Esophagus (tissue), 2 donors: ENCODE measurements at regions not wholly inside any gene's neighbourhood (a gene's known extent, or its start where the extent isn't known, plus 50 kb on each side); places are given as distances from the start of the nearest gene placed in this dataset.

Experiments used
- H3K27ac ChIP-seq, 2 donors: one replicate each; pipeline ENCODE4 v1.5.1; 2013; ENCODE audit warnings: low read depth in 2 of 2, mild to moderate bottlenecking in 2 of 2, inconsistent platforms in 1 of 2, low read length in 1 of 2, moderate library complexity in 1 of 2
- H3K27me3 ChIP-seq, 2 donors: one replicate each; pipeline ENCODE4 v1.6.1; 2013; ENCODE audit warnings: low read length in 2 of 2, control low read depth in 1 of 2, mild to moderate bottlenecking in 1 of 2; ENCODE audit not compliant: insufficient read depth in 2 of 2, control insufficient read depth in 1 of 2
- H3K36me3 ChIP-seq, 2 donors: one replicate each; pipeline ENCODE4 v1.6.1; 2013; ENCODE audit warnings: low read length in 1 of 2; ENCODE audit not compliant: control insufficient read depth in 2 of 2, insufficient read depth in 2 of 2
- H3K4me1 ChIP-seq, 2 donors: one replicate each; pipeline ENCODE4 v1.6.1; 2013; ENCODE audit warnings: low read length in 1 of 2; ENCODE audit not compliant: control insufficient read depth in 2 of 2, insufficient read depth in 2 of 2
- H3K4me3 ChIP-seq, 2 donors: one replicate each; pipeline ENCODE4 v1.5.1; 2013; ENCODE audit warnings: low read length in 2 of 2, mild to moderate bottlenecking in 2 of 2, low read depth in 1 of 2, moderate library complexity in 1 of 2
- H3K9me3 ChIP-seq, 2 donors: one replicate each; pipeline ENCODE4 v1.6.1; 2013; ENCODE audit warnings: mild to moderate bottlenecking in 2 of 2, low read depth in 1 of 2, low read length in 1 of 2, moderate library complexity in 1 of 2; ENCODE audit not compliant: control insufficient read depth in 2 of 2, insufficient read depth in 1 of 2
- WGBS, 2 donors: extraction: QIAGEN DNeasy Blood & Tissue Kit; methylation state at CpG; one replicate each; pipeline ENCODE4 v1.1.7; 2013; 5-methylcytosine and 5-hydroxymethylcytosine counted together
- donor health status: healthy with polysubstance abuse.
- donor health status: Bipolar disorder and iron deficiency.

DNA sequence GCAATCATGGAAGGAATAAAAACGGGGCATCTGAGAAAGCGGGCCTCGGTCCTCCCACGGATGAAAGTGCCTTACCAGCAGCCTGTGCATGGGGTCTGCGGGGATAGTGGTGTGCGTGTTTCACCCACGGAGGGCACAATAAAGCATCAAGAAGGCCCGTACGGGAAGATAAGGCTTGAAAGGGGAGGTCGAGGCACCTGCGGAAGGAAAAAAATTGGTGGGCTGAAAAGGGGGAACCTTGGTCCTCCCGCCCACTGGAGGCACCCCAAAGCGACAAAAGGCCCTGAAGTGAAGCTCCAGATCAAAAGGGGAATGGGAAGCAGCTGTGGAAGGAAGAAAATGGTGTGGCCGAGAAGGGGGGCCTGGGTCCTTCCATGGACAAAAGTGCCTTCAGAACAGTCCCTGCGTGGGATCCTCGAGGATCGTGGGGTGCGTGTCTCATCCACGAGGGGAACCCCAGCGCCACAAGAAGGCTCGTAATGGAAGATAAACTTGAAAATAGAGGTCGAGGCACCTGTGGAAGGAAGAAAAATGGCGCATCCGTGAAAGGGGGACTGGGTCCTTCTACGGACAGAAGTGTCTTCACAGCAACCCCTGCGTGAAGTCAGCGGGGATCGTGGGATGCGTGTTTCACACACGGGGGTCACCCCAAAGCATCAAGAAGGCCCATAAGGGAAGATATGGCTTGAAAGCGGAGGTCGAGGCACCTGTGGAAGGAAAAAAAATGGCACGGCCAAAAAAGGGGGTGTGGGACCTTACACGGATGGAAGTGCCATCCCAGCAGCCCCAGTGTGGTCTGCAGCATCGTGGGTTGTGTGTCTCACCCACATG lies 276.9 kb downstream of the ALG10 start:
- Histone ChIP-seq H3K27me3 (no peaks in the 10 kb centered on the region), H3K36me3 (no peaks in the 10 kb centered on the region), H3K4me3 (no peak overlapping the region), H3K9me3 (peaks cover 52 to 58% of the 10 kb centered on the region in 2 donors), H3K4me1 (no peaks in the 10 kb centered on the region), H3K27ac (no peak overlapping the region)
- WGBS, 2 donors = 77 to 83% methylated on average over 35 of the region's 35 CpGs

DNA sequence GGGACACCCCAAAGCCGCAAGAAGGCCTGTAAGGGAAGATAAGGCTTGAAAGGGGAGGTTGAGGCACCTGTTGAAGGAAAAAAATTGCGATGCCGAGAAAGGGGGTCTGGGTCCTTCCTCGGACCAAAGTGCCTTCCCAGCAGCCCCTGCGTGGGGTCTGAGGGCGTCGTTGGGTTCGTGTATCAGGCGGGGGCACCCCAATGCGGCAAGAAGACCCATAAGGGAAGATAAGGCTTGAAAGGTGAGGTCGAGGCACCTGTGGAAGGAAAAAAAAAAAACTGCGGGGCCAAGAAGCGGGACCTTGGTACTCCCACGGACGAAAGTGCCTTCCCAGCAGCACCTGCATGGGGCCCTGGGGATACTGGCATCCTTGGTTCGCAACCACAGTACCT lies 277.5 kb downstream of the ALG10 start:
- H3K27ac ChIP-seq = no peak overlapping the region
- H3K27me3 ChIP-seq = no peaks in the 10 kb centered on the region
- H3K4me3 ChIP-seq = no peak overlapping the region
- no peaks in the 10 kb centered on the region for H3K36me3 ChIP-seq
- H3K4me1 ChIP-seq = no peaks in the 10 kb centered on the region
- H3K9me3 ChIP-seq = peaks cover 49 to 59% of the 10 kb centered on the region in 2 donors
- WGBS, 2 donors = 74 to 79% methylated on average over 16 of the region's 16 CpGs

DNA sequence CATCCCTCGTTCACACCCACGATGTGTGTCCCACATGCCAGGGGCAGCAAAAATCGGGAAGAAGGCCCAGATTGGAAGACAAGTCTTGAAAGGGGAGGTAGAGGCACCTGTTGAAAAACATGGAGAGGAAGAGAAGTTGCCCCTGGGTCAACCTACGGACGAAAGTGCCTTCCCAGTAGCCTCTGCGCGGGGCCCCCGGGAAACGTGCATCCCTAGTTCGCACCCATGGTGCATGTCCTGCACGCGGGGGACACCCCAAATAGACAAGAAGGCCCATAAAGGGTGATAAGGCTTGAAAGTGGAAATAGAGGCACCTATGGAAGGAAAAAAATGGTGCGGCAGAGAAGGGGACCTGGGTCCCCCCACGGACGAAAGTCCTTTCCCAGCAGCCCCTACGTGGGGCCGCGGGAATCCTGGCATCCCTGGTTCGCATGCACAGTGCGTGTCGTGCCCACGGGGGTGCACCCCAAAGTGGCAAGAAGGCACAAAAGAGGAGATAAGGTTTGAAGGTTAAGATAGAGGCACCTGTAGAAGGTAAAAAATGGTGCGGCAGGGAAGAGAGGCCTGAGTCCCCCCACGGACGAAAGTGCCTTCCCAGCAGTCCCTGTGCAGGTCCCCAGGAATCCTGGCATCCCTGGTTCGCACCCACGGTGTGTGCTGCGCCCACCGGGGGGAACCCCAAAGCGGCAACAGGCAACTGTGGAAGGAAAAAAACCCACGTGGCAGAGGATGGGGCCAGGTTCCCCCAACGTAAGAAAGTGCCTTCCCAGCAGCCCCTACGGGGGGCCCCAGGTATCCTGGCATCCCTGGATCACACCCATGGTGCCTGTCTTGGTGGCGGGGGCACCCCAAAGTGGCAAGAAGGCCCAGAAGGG lies 278.3 kb downstream of the ALG10 start:
- H3K4me1 ChIP-seq = no peaks in the 10 kb centered on the region
- peaks cover 49 to 60% of the 10 kb centered on the region in 2 donors for H3K9me3 ChIP-seq
- 84 to 87% methylated on average over 34 of the region's 34 CpGs for WGBS, 2 donors

DNA sequence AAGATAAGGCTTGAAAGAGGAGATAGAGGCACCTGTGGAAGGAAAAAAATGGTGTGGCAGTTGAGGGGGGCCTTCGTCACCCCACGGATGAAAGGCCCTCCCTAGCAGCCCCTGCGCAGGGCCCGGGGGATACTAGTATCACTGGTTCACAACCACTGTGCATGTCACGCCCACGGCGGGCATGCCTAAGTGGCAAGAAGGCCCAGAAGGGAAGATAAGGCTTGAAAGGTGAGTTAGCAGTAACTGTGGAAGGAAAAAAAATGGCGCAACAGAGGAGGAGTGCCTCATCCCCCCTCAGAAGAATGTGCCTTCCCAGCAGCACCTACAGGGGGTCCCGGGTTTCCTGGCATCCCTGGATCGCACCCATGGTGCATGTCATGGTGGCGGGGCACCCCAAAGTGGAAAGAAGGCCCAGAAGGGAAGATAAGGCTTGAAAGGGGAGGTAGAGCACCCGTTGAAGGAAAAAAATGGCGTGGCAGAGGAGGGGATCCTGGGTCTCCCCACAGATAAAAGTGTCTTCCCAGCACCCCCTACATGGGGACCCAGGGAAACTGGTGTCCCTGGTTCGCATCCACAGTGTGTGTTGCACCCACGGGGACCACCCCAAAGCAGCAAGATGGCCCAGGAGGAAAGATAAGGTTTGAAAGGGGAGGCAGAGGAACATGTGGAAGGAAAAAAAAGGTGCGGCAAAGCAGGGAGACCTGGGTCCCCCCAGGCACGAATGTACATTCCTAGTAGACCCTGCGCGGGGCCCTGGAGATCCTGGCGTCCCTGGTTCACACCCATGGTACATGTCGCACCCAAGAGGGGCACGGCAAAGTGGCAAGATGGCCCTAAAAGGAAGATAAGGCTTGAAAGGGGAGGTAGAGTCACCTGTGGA lies 279.2 kb downstream of the ALG10 start:
- Histone ChIP-seq H3K4me1 (no peaks in the 10 kb centered on the region), H3K9me3 (peaks cover 47 to 63% of the 10 kb centered on the region in 2 donors), H3K4me3 (no peak overlapping the region), H3K27me3 (no peaks in the 10 kb centered on the region), H3K36me3 (no peaks in the 10 kb centered on the region), H3K27ac (no peak overlapping the region)
- WGBS, 2 donors = 77 to 82% methylated on average over 22 of the region's 22 CpGs

More for the DNA sequence above, 278.3 kb downstream of the ALG10 start:
- Histone ChIP-seq H3K36me3 (no peaks in the 10 kb centered on the region), H3K4me3 (no peak overlapping the region), H3K27ac (no peak overlapping the region), H3K27me3 (no peaks in the 10 kb centered on the region)

DNA sequence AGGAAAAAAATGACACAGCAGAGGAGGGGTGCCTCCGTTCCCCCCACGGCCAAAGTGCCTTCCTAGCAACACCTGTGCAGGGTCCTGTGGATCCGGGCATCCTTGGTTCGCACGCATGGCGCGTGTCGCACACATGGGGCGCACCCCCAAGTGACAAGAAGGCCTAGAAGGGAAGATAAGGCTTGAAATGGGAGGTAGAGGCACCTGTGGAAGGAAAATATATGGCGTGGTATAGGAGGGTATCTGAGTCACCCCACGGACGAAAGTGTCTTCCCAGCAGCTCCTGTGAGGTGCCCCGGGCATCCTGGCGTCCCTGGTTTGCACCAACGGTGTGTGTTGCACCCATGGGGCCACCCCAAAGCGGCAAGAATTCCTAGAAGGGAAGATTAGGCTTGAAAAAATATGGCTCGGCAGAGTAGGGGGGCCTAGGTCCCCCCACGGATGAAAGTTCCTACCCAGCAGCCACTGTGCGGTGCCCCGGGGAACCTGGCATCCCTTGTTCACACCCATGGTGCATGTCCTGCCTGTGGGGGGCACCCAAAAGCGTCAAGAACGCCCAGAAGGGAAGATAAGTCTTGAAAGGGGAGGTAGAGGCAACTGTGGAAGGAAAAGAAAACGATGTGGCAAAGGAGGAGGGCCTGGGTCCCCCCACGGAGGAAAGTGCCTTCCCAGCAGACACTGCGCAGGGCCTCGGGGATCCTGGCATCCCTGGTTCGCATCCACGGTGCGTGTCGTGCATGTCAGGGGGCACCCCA lies 280.0 kb downstream of the ALG10 start:
- 73 to 79% methylated on average over 29 to 30 of the region's 30 CpGs for WGBS, 2 donors
- Histone ChIP-seq H3K4me3 (no peak overlapping the region), H3K4me1 (no peaks in the 10 kb centered on the region), H3K27ac (no peak overlapping the region), H3K36me3 (no peaks in the 10 kb centered on the region), H3K9me3 (peaks cover 44 to 60% of the 10 kb centered on the region in 2 donors), H3K27me3 (no peaks in the 10 kb centered on the region)

DNA sequence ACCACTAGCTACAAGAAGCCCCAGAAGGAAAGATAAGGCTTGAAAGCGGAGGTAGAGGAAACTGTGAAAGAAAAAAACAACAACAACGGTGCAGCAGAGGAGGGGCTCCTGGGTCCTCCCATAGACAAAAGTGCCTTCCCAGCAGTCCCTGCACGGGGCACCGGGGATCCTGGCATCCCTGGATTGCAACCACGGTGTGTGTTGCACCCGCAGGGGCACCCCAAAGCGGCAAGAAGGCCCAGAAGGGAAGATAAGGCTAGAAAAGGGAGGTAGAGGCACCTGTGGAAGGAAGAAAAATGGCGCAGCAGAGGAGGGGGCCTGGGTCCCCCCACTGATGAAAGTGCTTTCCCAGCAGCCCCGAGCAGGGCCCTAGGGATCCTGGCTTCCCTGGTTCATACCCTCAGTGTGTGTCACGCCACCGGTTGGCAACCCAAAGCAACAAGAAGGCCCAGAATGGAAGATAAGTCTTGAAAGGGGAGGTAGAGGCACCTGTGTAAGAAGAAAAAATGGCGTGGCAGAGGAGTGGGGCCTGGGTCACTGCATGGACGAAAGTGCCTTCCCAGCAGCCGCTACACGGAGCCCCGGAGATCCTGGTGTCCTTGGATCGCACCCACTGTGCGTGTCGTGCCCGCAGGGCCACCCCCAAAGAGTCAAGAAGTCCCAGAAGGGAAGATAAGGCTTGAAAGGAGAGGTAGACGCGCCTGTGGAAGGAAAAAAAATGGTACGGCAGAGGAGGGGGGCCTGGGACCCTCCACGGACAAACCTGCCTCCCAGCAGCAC lies 281.0 kb downstream of the ALG10 start:
- Histone ChIP-seq H3K9me3 (peaks cover 40 to 55% of the 10 kb centered on the region in 2 donors), H3K27ac (no peak overlapping the region), H3K4me1 (no peaks in the 10 kb centered on the region), H3K4me3 (no peak overlapping the region), H3K36me3 (no peaks in the 10 kb centered on the region), H3K27me3 (no peaks in the 10 kb centered on the region)
- WGBS, 2 donors = 78 to 80% methylated on average over 24 of the region's 24 CpGs

DNA sequence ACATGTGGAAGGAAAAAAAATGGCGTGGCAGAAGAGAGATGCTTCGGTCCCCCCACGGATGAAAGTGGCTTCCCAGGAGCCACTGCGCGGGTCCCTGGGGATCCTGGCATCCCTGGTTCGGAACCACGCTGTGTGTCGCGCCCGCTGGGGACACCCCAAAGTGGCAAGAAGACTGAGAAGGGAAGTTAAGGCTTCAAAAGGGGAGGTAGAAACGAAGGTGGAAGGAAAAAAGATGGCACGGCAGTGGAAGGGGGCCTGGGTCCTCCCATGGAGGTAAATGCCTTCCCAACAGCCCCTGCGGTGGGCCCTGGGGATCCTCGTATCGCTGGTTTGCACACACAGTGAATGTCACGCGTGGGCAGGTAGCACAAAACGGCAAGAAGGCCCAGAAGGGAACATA lies 281.7 kb downstream of the ALG10 start:
- H3K27ac ChIP-seq = no peak overlapping the region
- no peaks in the 10 kb centered on the region for H3K27me3 ChIP-seq
- H3K36me3 ChIP-seq = no peaks in the 10 kb centered on the region
- WGBS, 2 donors = 80 to 81% methylated on average over 18 of the region's 18 CpGs
- H3K4me3 ChIP-seq = no peak overlapping the region
- H3K9me3 ChIP-seq = peaks cover 37 to 55% of the 10 kb centered on the region in 2 donors
- no peaks in the 10 kb centered on the region for H3K4me1 ChIP-seq

DNA sequence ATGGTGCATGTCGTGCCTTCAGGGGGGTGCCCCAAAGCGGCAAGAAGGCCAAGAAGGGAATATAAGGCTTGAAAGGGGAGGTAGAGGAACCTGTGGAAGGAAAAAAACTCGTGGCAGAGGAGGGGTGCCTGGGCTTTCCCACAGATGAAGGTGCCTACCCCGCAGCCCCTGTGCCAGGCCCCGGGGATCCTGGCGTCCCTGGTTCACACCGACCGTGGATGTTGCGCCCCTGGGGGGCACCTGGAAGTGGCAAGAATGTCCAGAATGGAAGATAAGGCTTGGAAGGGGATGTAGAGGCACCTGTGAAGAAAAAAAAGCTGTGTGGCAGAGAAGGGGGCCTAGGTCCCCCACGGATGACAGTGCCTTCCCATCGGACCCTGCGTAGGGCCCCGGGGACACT lies 282.2 kb downstream of the ALG10 start:
- Histone ChIP-seq H3K9me3 (peaks cover 35 to 56% of the 10 kb centered on the region in 2 donors), H3K4me3 (no peak overlapping the region), H3K4me1 (no peaks in the 10 kb centered on the region), H3K36me3 (no peaks in the 10 kb centered on the region), H3K27ac (no peak overlapping the region), H3K27me3 (no peaks in the 10 kb centered on the region)
- 83 to 87% methylated on average over 13 of the region's 13 CpGs for WGBS, 2 donors
